ENCODE measurements at regions not wholly inside any gene's neighbourhood (a gene's known extent, or its start where the extent isn't known, plus 50 kb on each side); places are given as distances from the start of the nearest gene placed in this dataset.

DNA sequence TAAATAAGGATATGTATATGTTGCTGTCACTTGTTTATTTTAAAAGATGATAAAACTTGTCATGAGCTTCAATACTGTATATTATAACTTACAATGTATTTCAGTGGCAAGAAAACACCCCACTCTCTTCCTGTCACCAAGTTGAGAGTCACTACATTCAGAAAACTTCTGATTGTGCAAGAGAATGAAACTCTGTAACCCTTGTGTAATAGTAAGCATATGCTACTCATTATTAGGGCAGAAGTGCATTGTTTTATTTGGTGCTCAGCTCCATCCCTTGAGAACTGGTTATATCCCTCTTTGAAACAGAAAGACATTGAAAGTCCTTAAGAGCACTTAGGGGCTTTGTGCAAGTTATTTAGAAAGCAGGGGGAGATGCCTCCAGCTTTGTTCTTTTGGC lies 594.5 kb downstream of the ARAP2 start:
- H3K9ac ChIP-seq (ENCODE audit: low read length) = no peak overlapping the region
- intact Hi-C loops (cut with micrococcal nuclease) = no loop called here
- H4K20me1 ChIP-seq (ENCODE audit: insufficient read depth) = no peaks in the 10 kb centered on the region
- no peaks in the 10 kb centered on the region for H3K4me1 ChIP-seq (ENCODE audit: control insufficient read depth in 1 of 2, insufficient read depth in 2 of 2, low read length in 2 of 2)
- DNase-seq (ENCODE audit: low read depth, low spot score) (no peak), ATAC-seq (no peak)
- POLR2A ChIA-PET = no interaction called here
- no TSS peak for BruUV-seq (replicated peaks)
- H3K27ac ChIP-seq (ENCODE audit: low read depth, low read length) = no peak overlapping the region
- RAD21 ChIA-PET (ENCODE audit: low non-redundant PET in 1 of 2, low total read pairs in 2 of 2, uncharacterized antibody in 2 of 2, unreplicated experiment in 2 of 2) = no interaction called here
- no peak overlapping the region for H2AFZ ChIP-seq (ENCODE audit: low read depth, low read length, poor library complexity, severe bottlenecking)
- no peak overlapping the region for H3K4me3 ChIP-seq (replicated peaks in 1 of 2; ENCODE audit: low read depth in 1 of 2, low read length in 2 of 2)
- H3K27me3 ChIP-seq (ENCODE audit: insufficient read depth, low read length) = no peaks in the 10 kb centered on the region
- no peak for TF ChIP-seq TCF7L2 (IDR thresholded peaks at IDR 0.05; ENCODE audit: borderline replicate concordance, extremely low read depth, insufficient read depth, insufficient read length)
- TF ChIP-seq CTCF (IDR thresholded peaks at IDR 0.05 in 2 of 3, conservative IDR thresholded peaks at IDR 0.05 in 1 of 3; ENCODE audit: borderline replicate concordance in 1 of 3, insufficient read depth in 1 of 3, low read depth in 2 of 3, low read length in 2 of 3) = no peak
- no peak for TF ChIP-seq SIN3A (IDR thresholded peaks at IDR 0.05; ENCODE audit: low read depth)
- TF ChIP-seq, protein P1, sequence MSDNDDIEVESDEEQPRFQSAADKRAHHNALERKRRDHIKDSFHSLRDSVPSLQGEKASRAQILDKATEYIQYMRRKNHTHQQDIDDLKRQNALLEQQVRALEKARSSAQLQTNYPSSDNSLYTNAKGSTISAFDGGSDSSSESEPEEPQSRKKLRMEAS (IDR thresholded peaks at IDR 0.05) = no peak
- TF ChIP-seq POLR2A (IDR thresholded peaks at IDR 0.05; ENCODE audit: borderline replicate concordance, extremely low read depth, insufficient read depth, insufficient read length) = no peak
- TF ChIP-seq SRF (IDR thresholded peaks at IDR 0.05; ENCODE audit: low read depth) = no peak
- TF ChIP-seq YY1 (IDR thresholded peaks at IDR 0.05; ENCODE audit: extremely low read depth, insufficient replicate concordance, low read depth, low read length) = no peak
- TF ChIP-seq CEBPB (IDR thresholded peaks at IDR 0.05; ENCODE audit: low read depth) = no peak
- TF ChIP-seq ZFX (IDR thresholded peaks at IDR 0.05) = no peak
- no peaks in the 10 kb centered on the region for H3K9me2 ChIP-seq (ENCODE audit: insufficient read depth)
- no peaks in the 10 kb centered on the region for H3K9me3 ChIP-seq (ENCODE audit: control insufficient read depth in 1 of 2, insufficient read depth in 1 of 2, low read depth in 1 of 2, low read length in 2 of 2)
- H3K4me2 ChIP-seq (ENCODE audit: low read length) = no peak overlapping the region
- no peaks in the 10 kb centered on the region for H3K79me2 ChIP-seq (ENCODE audit: insufficient read depth, low read length)
- no peaks in the 10 kb centered on the region for H3K36me3 ChIP-seq (ENCODE audit: control insufficient read depth in 1 of 2, insufficient read depth in 2 of 2, low read length in 2 of 2)
- CTCF ChIA-PET = no interaction called here

- Histone ChIP-seq H3K9me3 (ENCODE audit: control insufficient read depth in 1 of 2, insufficient read depth in 1 of 2, low read depth in 1 of 2, low read length in 2 of 2) (no peaks in the 10 kb centered on the region), H3K36me3 (ENCODE audit: control insufficient read depth in 1 of 2, insufficient read depth in 2 of 2, low read length in 2 of 2) (no peaks in the 10 kb centered on the region), H4K20me1 (ENCODE audit: insufficient read depth) (no peaks in the 10 kb centered on the region), H3K9ac (ENCODE audit: low read length) (no peak overlapping the region), H3K27me3 (ENCODE audit: insufficient read depth, low read length) (no peaks in the 10 kb centered on the region), H3K9me2 (ENCODE audit: insufficient read depth) (no peaks in the 10 kb centered on the region), H2AFZ (ENCODE audit: low read depth, low read length, poor library complexity, severe bottlenecking) (no peak overlapping the region), H3K27ac (ENCODE audit: low read depth, low read length) (no peak overlapping the region), H3K4me3 (replicated peaks in 1 of 2; ENCODE audit: low read depth in 1 of 2, low read length in 2 of 2) (no peak overlapping the region), H3K4me1 (ENCODE audit: control insufficient read depth in 1 of 2, insufficient read depth in 2 of 2, low read length in 2 of 2) (no peaks in the 10 kb centered on the region), H3K4me2 (ENCODE audit: low read length) (no peak overlapping the region), H3K79me2 (ENCODE audit: insufficient read depth, low read length) (no peaks in the 10 kb centered on the region)
- no TSS peak for BruUV-seq (replicated peaks)
- intact Hi-C loops (cut with micrococcal nuclease) = no loop called here
- CTCF ChIA-PET = no interaction called here
- DNase-seq (ENCODE audit: low read depth, low spot score) = no peak
- RAD21 ChIA-PET (ENCODE audit: low non-redundant PET in 1 of 2, low total read pairs in 2 of 2, uncharacterized antibody in 2 of 2, unreplicated experiment in 2 of 2) = no interaction called here
- ATAC-seq = no peak
- POLR2A ChIA-PET = no interaction called here
- TF ChIP-seq CTCF (IDR thresholded peaks at IDR 0.05 in 2 of 3, conservative IDR thresholded peaks at IDR 0.05 in 1 of 3; ENCODE audit: borderline replicate concordance in 1 of 3, insufficient read depth in 1 of 3, low read depth in 2 of 3, low read length in 2 of 3) (no peak), REST (IDR thresholded peaks at IDR 0.05; ENCODE audit: low read depth) (no peak), ZNF274 (IDR thresholded peaks at IDR 0.05; ENCODE audit: low read depth, low read length) (no peak), RAD21 (IDR thresholded peaks at IDR 0.05; ENCODE audit: low read depth) (no peak)
- TF ChIP-seq, protein P1 (IDR thresholded peaks at IDR 0.05) = no peak
Measured at GRCh38 chr4:35652197-35652596, 592.1 kb downstream of the ARAP2 start.

Measured in HCT116 (cell line).